H1 (cell line): ENCODE measurements at regions not wholly inside any gene's neighbourhood (a gene's known extent, or its start where the extent isn't known, plus 50 kb on each side); places are given as distances from the start of the nearest gene placed in this dataset.

Experiments used
- CTCF ChIA-PET: fragments of 300-600 bp; sonication (Branson Sonifier 250); formaldehyde crosslinking; loops from one replicate; lab custom pipeline; 2021; ENCODE audit not compliant: partially characterized antibody; lab: Charles Lee
- POLR2A ChIA-PET: fragments of 300-600 bp; sonication (Branson Sonifier 250); formaldehyde crosslinking; loops from one replicate; lab custom pipeline; 2021; ENCODE audit warnings: inconsistent platforms; ENCODE audit not compliant: partially characterized antibody; lab: Charles Lee
- DNase-seq, 2 experiments: peaks; one replicate each; pipeline versions ENCODE4 v3.0.0 to v3.0.0-alpha.2; 2010 to 2022; ENCODE audit warnings: low spot score in 2 of 2, low read depth in 1 of 2, mixed read lengths in 1 of 2
- FAIRE-seq: peaks from 2 replicates; lab custom pipeline; 2011; peaks lifted over from hg19 to GRCh38; lab: Jason Lieb, UNC
- H2AFZ ChIP-seq: 2 replicates; pipeline ENCODE4 v1.8.1; 2012; ENCODE audit warnings: low read length, inconsistent platforms
- H2AK5ac ChIP-seq: 2 replicates; pipeline ENCODE4 v1.6.1; 2013; ENCODE audit warnings: low read depth, low read length
- H2BK120ac ChIP-seq: replicated peaks from 2 replicates; pipeline ENCODE3; 2013; ENCODE audit warnings: low read depth, low read length, inconsistent platforms
- H2BK12ac ChIP-seq: 2 replicates; pipeline ENCODE4 v1.6.1; 2013; ENCODE audit warnings: low read depth, low read length
- H2BK15ac ChIP-seq: 2 replicates; pipeline ENCODE4 v1.6.1; 2013; ENCODE audit warnings: low read length
- H2BK20ac ChIP-seq: 2 replicates; pipeline ENCODE4 v1.6.1; 2013; ENCODE audit warnings: low read length
- H2BK5ac ChIP-seq: 2 replicates; pipeline ENCODE4 v1.6.1; 2013; ENCODE audit warnings: low read depth, low read length
- H3K14ac ChIP-seq: 2 replicates; pipeline ENCODE4 v1.6.1; 2013; ENCODE audit warnings: inconsistent platforms; ENCODE audit not compliant: insufficient read length
- H3K18ac ChIP-seq: 2 replicates; pipeline ENCODE4 v1.6.1; 2013; ENCODE audit warnings: low read length; ENCODE audit errors: extremely low read depth
- H3K23ac ChIP-seq: 2 replicates; pipeline ENCODE4 v1.6.1; 2013; ENCODE audit warnings: inconsistent platforms; ENCODE audit not compliant: insufficient read length
- H3K23me2 ChIP-seq: 2 replicates; pipeline ENCODE4 v1.6.1; 2013; ENCODE audit warnings: low read depth, low read length
- H3K27ac ChIP-seq: 2 replicates; pipeline ENCODE4 v1.6.1; 2011; ENCODE audit warnings: low read depth, low read length, inconsistent platforms
- H3K27me3 ChIP-seq, 4 experiments: replicated peaks in 1 of 4; 1 replicate in 1 of 4; 2 replicates in 3 of 4; pipeline versions ENCODE4 v1.6.1 to v1.8.1; 2011 to 2013; ENCODE audit warnings: low read length in 3 of 4, mild to moderate bottlenecking in 3 of 4, inconsistent platforms in 2 of 4, mixed read lengths in 2 of 4, moderate library complexity in 1 of 4; ENCODE audit not compliant: control insufficient read depth in 3 of 4, insufficient read depth in 3 of 4; ENCODE audit errors: extremely low read depth in 1 of 4
- H3K36me3 ChIP-seq, 4 experiments: 2 replicates each; pipeline versions ENCODE4 v1.6.1 to v1.8.1; 2011 to 2013; ENCODE audit warnings: mild to moderate bottlenecking in 4 of 4, low read length in 3 of 4, moderate library complexity in 2 of 4, control low read depth in 1 of 4, inconsistent platforms in 1 of 4; ENCODE audit not compliant: insufficient read depth in 4 of 4, control insufficient read depth in 2 of 4
- H3K4ac ChIP-seq: replicated peaks from 2 replicates; pipeline ENCODE3; 2013; ENCODE audit warnings: low read length, low read depth, mixed read lengths, inconsistent platforms; ENCODE audit not compliant: insufficient read length
- H3K4me1 ChIP-seq, 4 experiments: replicated peaks in 1 of 4; 1 replicate in 1 of 4; 2 replicates in 3 of 4; pipeline versions ENCODE4 v1.6.1 to v1.8.1; 2011 to 2013; ENCODE audit warnings: low read length in 3 of 4, inconsistent platforms in 2 of 4, mixed read lengths in 1 of 4; ENCODE audit not compliant: insufficient read depth in 4 of 4, control insufficient read depth in 3 of 4
- H3K4me2 ChIP-seq, 2 experiments: 2 replicates each; pipeline versions ENCODE4 v1.6.1 to v1.8.1; 2011 to 2013; ENCODE audit warnings: low read depth in 2 of 2, low read length in 2 of 2, control low read depth in 1 of 2, inconsistent platforms in 1 of 2, mild to moderate bottlenecking in 1 of 2; ENCODE audit not compliant: insufficient read depth in 1 of 2
- H3K4me3 ChIP-seq, 4 experiments: fragments of 200-600, 300-600 bp in 1 of 4; sonication (generic), shearing (Covaris generic), sonication (Bioruptor Twin) in 1 of 4; 2 replicates each; pipeline versions ENCODE4 v1.5.1 to v1.8.1; 2011 to 2016; ENCODE audit warnings: low read length in 4 of 4, low read depth in 3 of 4, control low read depth in 2 of 4, inconsistent platforms in 2 of 4, mild to moderate bottlenecking in 2 of 4, mixed read lengths in 1 of 4, moderate library complexity in 1 of 4; ENCODE audit not compliant: insufficient read depth in 2 of 4; ENCODE audit errors: extremely low read depth in 1 of 4
- H3K56ac ChIP-seq: replicated peaks from 2 replicates; pipeline ENCODE3; 2013; ENCODE audit warnings: low read depth, mild to moderate bottlenecking, mixed read lengths, low read length, inconsistent platforms; ENCODE audit not compliant: insufficient read length
- H3K79me1 ChIP-seq: 2 replicates; pipeline ENCODE4 v1.6.1; 2013; ENCODE audit warnings: low read depth, low read length, control low read depth
- H3K79me2 ChIP-seq, 2 experiments: 2 replicates each; pipeline versions ENCODE4 v1.6.1 to v1.8.1; 2012 to 2013; ENCODE audit warnings: low read length in 2 of 2, mild to moderate bottlenecking in 2 of 2, inconsistent platforms in 1 of 2; ENCODE audit not compliant: insufficient read depth in 2 of 2, control insufficient read depth in 1 of 2
- H3K9ac ChIP-seq, 4 experiments: replicated peaks in 1 of 4; 1 replicate in 1 of 4; 2 replicates in 3 of 4; pipeline versions ENCODE4 v1.6.1 to v1.8.1; 2011 to 2013; ENCODE audit warnings: low read depth in 3 of 4, low read length in 3 of 4, control low read depth in 2 of 4, mild to moderate bottlenecking in 2 of 4, moderate library complexity in 2 of 4, inconsistent platforms in 1 of 4; ENCODE audit errors: extremely low read depth in 1 of 4
- H3K9me3 ChIP-seq, 2 experiments: 2 replicates each; pipeline versions ENCODE4 v1.6.1 to v1.8.1; 2012 to 2013; ENCODE audit warnings: mild to moderate bottlenecking in 2 of 2, moderate library complexity in 2 of 2, control low read depth in 1 of 2, inconsistent platforms in 1 of 2, low read depth in 1 of 2, low read length in 1 of 2, mixed read lengths in 1 of 2; ENCODE audit not compliant: insufficient read depth in 2 of 2
- H4K20me1 ChIP-seq, 2 experiments: replicated peaks in 1 of 2; 2 replicates each; pipeline versions ENCODE3 to v1.8.1; 2011 to 2013; ENCODE audit warnings: inconsistent platforms in 2 of 2, low read length in 2 of 2, mild to moderate bottlenecking in 1 of 2; ENCODE audit not compliant: insufficient read depth in 2 of 2, control insufficient read depth in 1 of 2
- H4K5ac ChIP-seq: 2 replicates; pipeline ENCODE4 v1.6.1; 2013; ENCODE audit warnings: low read length, low read depth, mixed read lengths, inconsistent platforms; ENCODE audit not compliant: insufficient read length
- H4K8ac ChIP-seq: 2 replicates; pipeline ENCODE4 v1.8.0; 2013; ENCODE audit warnings: mild to moderate bottlenecking, moderate library complexity, low read length, inconsistent platforms; ENCODE audit not compliant: insufficient read depth; ENCODE audit errors: extremely low read depth
- H4K91ac ChIP-seq: replicated peaks from 2 replicates; pipeline ENCODE3; 2013; ENCODE audit warnings: low read length, mixed read lengths, inconsistent platforms; ENCODE audit not compliant: insufficient read length
- ASH2L ChIP-seq: fragments of 200-600, 300-600 bp; sonication (generic); IDR thresholded peaks from one replicate; pipeline ENCODE4 v1.7.1; 2017; ENCODE audit warnings: low read length
- POLR2AphosphoS5 ChIP-seq: IDR thresholded peaks from 2 replicates; pipeline ENCODE4 v1.6.1; 2011; ENCODE audit warnings: low read depth, low read length
- SP1 ChIP-seq: IDR thresholded peaks from 2 replicates; pipeline ENCODE4 v1.6.1; 2011; ENCODE audit warnings: low read depth, low read length
- WGBS, 2 experiments: shearing (Covaris generic) in 1 of 2; methylation state at CpG; one replicate each; pipeline versions ENCODE4 v1.1.6 to v1.1.7; 2013 to 2015; ENCODE audit warnings: low lambda C conversion rate in 2 of 2, mixed read lengths in 2 of 2, inconsistent platforms in 1 of 2, low coverage in 1 of 2, missing lambda C conversion rate in 1 of 2; ENCODE audit not compliant: insufficient replicate concordance in 2 of 2, insufficient coverage in 1 of 2, insufficient read length in 1 of 2; ENCODE audit errors: extremely low coverage in 1 of 2, missing lambda C conversion rate in 1 of 2; 5-methylcytosine and 5-hydroxymethylcytosine counted together

- Histone ChIP-seq H3K9ac (no peak overlapping the region), H3K4ac (no peak overlapping the region), H3K27ac (no peak overlapping the region), H2AK5ac (peak overlapping the region; percentile 60; the same call in 1 of the 2 replicates), H3K18ac (no peak overlapping the region), H3K4me1 (peaks cover 3 to 16% (median 11%) of the 10 kb centered on the region in 4 experiments), H2BK20ac (no peak overlapping the region), H4K8ac (no peak overlapping the region), H3K36me3 (no peaks in the 10 kb centered on the region), H3K27me3 (peaks cover 42 to 61% (median 53%) of the 10 kb centered on the region in 4 experiments), H3K4me3 (no peak overlapping the region), H2BK15ac (no peak overlapping the region), H3K9me3 (no peaks in the 10 kb centered on the region), H2BK120ac (no peak overlapping the region), H3K4me2 (no peak overlapping the region; a peak in 1 of 4 replicates), H3K23me2 (peaks cover 5% of the 10 kb centered on the region), H2AFZ (no peak overlapping the region), H3K14ac (no peak overlapping the region), H3K79me1 (no peaks in the 10 kb centered on the region), H3K23ac (no peak overlapping the region), H4K5ac (no peak overlapping the region), H4K20me1 (peaks cover 2 to 7% of the 10 kb centered on the region in 2 experiments), H2BK5ac (no peak overlapping the region), H3K56ac (no peak overlapping the region), H3K79me2 (no peaks in the 10 kb centered on the region), H4K91ac (no peak overlapping the region), H2BK12ac (0 out of 2 replicates have a peak overlapping the region, but pooled peaks have one; percentile 32)
- DNase-seq (no peak), FAIRE-seq (no peak)
- TF ChIP-seq ASH2L (no peak), POLR2AphosphoS5 (no peak), SP1 (no peak)
- CTCF ChIA-PET, result interaction anchor here (2.7 kb wide), 1 partner anchor 114 kb away, joined by 13 read pairs; no protein-coding TSS in a partner anchor
- POLR2A ChIA-PET, result no interaction called here
- 80% methylated on average over 9 of the region's 9 CpGs; no CpG with 5 or more reads in 1 of the 2 experiments for WGBS, 2 experiments
Observed at GRCh38 chr6:166004471-166004870, 163.2 kb downstream of the TBXT start.
